GM19035 (cell line): ENCODE measurements at regions not wholly inside any gene's neighbourhood (a gene's known extent, or its start where the extent isn't known, plus 50 kb on each side); places are given as distances from the start of the nearest gene placed in this dataset.

Source experiments
- ATAC-seq: cut with Tn5 transposase; IDR thresholded peaks from one replicate; pipeline ENCODE4 v1.9.1; 2021; ENCODE audit not compliant: unreplicated experiment

DNA sequence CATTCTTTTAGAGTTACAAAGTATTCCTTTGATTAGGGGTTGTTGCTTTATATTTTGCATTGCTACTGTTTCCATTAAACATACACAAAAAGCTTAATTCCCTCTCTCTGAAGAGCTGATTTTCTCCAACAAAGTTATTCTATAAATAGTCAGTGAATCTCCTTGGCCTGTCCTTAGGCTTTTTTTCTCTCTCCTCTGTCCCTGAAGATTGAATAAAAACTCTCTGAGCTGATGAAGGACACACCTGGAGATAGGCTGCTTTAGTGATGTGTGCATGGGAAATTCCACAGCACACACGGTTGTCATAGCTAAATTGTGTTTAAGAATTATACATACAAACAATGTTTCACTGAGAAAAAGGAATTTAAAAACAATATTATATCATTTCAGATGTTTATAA is 90.5 kb upstream of the TMEM106B start:
- no peak for ATAC-seq

DNA sequence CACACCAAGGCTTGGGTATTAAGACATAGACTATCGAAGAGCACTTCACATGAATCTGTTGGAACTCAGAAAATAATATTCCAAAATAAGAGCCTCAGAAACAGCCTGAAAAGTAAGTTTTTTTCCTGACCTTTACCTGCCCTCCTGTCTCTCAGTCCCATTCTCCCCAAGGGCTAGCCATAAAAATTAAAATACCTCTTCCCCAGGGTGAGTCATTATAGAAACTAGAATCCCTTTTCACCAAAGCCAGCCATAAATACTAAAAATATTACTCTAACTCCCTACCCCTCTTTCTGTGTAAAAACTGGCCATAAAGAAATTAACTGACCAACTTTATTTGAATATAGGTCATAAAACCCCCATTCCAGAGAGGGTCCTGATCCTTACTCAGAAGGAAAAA is 87.9 kb upstream of the TMEM106B start:
- ATAC-seq = no peak

DNA sequence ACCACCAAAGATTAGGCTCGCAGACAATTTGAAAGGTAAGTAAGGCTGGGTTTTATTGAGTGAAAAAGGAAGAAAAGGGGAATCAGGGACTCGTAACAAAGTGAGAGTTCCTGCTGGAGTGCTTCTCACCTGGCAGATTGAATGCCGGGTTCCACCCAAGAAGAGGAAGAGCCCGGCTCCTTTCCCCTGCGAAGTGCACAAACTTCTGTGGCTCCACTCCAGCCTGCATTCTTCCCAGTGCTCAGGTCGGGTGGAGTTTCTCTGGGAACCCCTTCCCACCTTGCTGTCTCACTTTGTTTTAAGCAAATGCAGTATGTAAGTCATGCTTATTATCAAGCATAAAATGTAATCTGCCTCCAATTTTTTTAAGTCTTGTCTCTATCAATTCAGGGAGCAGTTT is 87.1 kb upstream of the TMEM106B start:
- ATAC-seq = no peak

DNA sequence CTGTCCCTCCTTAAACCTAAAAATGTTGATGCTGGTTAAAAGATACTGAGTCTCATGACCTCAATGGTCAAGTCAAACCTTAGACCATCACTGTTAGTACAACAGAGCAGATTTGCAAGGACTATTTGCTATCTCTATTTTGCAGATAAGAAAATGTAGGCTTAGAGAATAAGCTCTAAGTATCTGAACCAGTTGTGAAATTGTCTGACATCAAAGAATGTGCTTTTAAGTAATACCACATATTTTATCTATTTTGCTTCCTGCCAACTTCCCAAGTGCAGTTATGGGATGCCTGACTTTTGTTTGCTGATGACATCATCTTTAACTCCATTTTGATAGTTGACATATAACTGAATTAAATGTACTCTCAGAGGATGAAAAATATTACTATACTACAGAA is 83.6 kb upstream of the TMEM106B start:
- ATAC-seq = no peak

DNA sequence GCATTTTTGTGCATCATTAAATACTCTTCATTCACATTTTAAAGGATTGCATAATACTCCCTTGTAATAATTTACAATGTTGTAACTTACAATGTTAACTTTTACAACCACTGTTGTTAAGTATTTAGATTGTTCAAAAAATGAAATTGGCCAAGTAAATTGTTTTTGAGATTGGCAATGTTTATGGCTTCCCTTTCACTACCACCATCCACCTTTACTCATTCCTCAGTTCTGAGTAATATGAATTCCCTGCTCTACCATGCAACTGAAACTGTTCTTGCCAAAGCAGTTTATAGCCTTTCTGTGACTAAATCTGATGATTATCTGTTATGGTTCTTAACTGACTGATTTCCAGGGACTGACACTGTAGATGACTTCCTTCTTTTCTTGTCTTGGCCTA is 80.5 kb upstream of the TMEM106B start:
- no peak for ATAC-seq

DNA sequence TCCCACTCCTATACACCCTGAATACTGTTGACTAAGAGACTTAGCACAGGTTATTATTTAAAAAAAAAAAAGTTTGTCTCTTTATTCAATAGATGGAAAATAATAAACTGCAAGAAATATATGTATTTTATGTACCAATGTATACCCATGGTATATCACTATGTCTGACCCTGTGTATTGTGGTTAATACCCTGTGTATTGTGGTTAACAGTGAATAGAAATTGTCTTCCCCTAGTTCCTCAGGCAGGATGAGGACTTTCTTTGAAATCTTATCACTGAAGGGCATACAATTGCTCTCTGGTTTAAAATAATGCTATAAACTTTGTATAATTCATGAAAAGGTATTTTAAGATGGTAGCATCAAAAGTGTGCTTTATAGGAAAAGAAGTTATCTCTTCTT is 80.0 kb upstream of the TMEM106B start:
- no peak for ATAC-seq

DNA sequence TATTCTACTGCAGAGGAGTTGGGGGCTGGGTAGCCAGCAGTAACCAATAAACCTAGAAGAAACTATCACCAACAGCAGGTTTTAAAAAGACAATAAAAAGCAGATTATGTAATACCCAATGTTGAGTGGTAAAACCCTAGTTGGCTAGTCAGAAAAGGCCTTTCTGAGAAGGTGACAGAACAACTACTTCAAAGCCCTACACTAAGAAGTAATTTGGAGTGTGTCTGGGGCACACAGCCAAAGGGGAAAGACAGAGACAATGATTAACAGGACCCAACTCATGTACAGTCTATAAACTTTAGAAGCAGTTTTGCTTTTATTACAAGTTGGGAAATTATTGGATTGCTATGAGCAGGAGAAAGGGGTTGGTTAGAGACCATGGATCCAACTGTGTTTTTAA is 77.2 kb upstream of the TMEM106B start:
- no peak for ATAC-seq

DNA sequence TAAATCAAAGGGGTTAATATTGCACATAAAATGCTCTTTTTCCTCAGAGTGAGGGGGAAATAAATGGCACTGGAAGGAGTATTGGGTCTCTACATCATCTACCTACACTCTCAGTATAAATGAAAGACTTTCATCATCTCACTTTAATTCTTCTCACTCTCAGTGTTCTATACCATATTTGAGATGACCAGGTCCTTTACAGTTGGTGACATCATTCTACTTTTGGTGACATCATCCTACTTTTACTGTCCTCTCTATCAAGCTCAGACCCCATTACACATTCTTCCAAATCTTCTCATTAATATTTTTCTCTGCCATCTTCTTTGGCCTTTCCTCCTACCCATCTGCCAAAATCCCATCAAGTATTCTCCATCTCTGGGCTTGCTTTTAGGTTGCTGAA is 74.6 kb upstream of the TMEM106B start:
- no peak for ATAC-seq

DNA sequence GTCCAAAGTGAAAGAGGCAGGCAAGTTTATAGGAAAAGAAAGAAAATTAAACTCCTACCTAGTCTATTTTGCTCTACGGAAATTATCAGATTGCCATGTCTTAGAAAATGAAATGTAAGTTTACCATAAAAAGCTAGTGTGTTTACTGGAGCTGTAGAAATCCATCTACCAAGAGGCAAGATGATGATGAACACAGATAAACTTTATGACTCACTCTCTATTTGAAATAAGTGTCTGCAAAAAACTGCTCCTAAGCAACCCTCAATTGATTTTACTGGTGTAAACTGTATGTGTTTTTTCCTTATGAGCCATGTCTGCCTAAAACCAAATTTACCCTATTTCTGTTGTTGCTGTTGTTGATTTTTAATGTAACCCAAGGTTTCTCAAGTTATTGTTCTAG is 73.8 kb upstream of the TMEM106B start:
- ATAC-seq = no peak

DNA sequence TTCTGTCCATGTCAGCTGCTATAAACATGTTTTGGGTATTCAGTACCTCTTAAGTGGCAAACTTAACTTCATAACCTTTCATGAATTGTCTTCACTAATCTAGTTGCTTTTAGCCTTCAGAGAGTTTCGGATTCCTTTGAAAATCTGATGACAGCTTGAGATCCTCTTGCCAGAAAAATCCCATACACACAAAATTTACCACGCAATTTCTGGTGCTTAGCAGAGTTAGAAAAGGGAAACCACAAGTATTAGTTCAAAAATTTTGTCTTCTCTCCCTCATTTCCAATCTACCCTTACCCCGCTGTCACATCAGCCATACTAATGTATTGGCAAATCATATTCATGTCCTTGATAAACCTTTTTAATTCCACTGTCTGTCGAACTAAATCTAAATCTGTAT is 72.7 kb upstream of the TMEM106B start:
- ATAC-seq = no peak

DNA sequence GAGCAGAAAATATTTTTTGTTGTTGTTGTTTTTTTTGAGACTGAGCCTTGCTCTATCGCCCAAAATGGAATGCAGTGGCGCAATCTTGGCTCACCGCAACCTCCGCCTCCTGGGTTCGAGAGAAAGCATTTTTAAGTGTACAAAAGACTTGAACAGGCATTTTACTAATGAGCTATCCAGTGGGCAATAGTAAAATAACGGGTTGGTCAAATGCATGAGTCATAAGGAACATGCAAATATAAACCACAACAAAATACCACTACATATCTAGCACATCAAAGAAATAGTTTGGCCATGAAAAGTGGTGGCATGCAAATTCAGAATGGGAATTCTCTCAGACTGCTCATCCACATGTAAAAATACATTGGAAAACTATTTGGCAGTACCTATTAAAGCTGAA is 71.7 kb upstream of the TMEM106B start:
- ATAC-seq = no peak

DNA sequence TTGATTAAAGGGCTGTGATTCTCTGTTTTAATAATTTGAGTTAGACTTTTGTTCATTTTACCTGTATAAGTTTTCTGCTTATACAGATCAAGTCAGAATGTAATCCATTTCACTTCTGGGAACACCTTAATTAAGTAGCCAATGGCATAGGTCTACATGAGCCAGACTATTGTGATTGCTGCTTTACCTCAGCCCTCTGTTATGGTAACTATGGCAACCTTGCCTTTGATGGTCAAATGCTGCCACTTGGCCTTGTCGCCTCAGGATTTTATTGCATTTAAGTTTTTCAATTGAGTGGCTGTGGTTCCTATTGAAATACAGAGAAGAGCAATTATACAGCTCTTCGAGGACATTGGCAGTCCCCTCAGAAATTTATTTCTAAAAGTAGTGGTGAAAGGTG is 64.3 kb upstream of the TMEM106B start:
- ATAC-seq = no peak

DNA sequence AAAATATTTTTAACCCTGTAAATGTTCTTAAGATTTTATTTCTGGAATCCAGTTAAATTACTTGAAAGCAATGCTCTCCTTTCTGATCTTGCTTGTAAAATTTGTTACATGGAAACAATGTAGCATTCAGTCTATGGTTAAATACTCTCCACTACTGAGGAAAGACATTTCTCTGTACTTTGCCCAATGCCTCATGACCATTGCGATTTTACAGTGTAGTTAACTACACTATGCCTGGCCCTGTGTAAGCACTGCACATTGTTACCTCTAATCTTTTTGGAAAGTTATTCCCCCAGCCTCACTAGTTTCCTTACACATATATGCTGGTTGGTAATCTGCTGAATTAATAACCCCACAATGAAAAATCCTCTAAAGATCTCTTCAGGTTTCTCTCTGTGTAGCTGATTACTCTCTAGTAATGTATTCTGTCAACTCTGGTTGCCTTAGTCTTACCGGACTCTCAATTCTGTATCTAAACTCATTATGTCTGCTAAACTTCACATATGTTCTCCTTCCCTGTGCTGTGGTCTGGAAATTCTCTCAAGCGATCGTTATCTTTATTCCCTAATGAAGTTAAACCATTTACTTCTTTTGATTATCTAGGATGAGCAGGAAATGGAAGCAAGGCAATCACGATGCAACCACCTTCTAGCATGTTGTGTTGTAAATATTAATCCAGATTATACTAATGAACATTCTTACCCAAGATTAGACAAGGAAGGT is 58.7 kb upstream of the TMEM106B start:
- no peak for ATAC-seq

DNA sequence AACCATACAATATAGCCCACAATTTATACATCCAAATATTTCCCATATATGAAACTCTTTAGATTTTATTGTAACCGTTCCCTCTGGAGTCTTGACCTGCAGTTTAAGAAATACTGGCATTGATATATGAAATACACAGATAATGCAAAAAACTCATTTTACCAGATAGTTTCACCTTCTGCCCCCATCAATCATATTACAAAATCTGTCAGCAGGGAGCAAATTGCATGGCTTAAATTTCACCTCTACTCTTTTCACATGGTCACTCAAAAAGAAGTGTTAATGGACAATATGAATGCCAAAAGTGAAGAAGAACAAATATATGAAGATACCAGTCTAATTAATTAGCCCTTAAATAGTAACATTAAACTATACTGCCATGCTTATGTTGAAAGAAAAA is 57.0 kb upstream of the TMEM106B start:
- no peak for ATAC-seq

DNA sequence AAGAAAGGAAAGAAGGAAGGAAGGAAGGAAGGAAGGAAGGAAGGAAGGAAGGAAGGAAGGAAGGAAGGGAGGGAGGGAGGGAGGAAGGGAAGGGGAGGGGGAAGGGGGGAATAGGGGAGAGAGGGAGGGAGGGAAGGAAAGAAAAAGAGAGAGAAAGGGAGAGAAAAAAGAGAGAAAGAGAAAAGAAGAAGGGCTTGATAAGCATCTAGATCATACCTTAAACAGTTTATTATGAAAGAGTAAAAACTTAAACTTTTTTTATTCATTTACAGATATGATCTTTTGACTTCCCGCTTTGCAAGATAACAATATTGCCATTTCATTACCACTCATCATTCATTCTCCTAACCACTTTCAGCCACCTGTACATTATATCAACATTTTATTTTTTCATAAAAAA is 53.6 kb upstream of the TMEM106B start:
- no peak for ATAC-seq

DNA sequence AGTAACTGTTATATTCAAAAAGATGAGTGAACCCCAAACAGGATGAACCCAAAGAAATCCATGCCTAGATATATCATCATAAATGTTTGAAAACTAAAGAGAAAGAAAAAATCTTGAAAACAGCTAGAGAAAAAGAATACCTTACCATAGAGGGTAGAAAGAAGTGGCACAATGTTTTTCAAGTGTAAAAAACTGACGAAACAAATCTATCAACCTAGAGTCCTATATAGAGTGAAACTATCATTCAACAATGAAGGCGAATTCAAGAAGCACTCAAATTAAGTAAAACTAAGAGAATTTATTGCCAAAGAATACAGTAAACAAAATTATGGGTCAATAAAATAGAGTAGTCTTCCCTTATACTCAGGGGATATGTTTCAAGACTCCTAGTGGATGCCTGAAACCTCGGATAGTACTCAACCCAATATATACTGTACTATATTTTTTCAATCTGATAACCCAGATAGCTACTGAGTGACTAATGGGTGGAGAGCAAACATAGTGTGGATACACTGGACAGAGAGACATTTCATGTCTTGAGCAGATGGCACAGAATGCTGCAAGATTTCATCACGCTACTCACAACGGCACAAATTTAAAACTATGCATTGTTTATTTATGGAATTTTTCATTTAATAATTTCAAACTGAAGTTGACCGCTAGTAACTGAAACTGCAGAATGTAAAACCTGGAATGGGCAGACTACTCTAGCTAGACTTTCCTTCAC is 52.6 kb upstream of the TMEM106B start:
- no peak for ATAC-seq

DNA sequence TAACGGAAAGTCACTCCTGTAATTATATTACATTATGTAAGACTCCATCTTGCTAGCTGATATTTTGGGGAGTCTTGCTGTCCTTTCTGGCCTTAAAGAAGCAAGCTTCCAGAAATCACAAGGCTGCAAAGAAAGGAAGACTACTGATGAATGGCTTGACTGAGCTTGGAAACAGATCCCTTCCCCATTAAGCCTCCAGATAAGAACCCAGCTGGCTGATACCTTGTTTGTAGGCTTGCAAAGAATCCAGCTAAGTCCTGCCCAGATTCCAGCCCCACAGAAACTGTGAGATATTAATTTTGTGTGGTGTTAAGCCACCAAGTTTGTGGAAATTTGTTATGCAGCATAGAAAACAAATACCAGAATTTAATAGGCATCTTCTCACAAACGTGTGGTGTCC is 49.9 kb upstream of the TMEM106B start:
- no peak for ATAC-seq
